SK-N-SH (cell line): ENCODE measurements at regions not wholly inside any gene's neighbourhood (a gene's known extent, or its start where the extent isn't known, plus 50 kb on each side); places are given as distances from the start of the nearest gene placed in this dataset.

Experiments used
- CTCF ChIA-PET: fragments of 300-600, 350-600 bp; formaldehyde crosslinking; extraction: SDS; loops from one replicate; lab custom pipeline; 2021; lab: Yijun Ruan, JAX
- POLR2A ChIA-PET: fragments of 350-600 bp; sonication (Branson Sonifier 250); formaldehyde crosslinking; extraction: SDS; loops from one replicate; lab custom pipeline; 2020; ENCODE audit warnings: antibody characterized with exemption, inconsistent platforms; lab: Yijun Ruan, JAX
- DNase-seq: peaks from one replicate; pipeline ENCODE4 v3.0.0; 2012
- H2AFZ ChIP-seq: fragments of 200-600 bp; sonication (generic); 2 replicates; pipeline ENCODE4 v1.8.1; 2016; ENCODE audit warnings: antibody characterized with exemption, mild to moderate bottlenecking, low read depth
- H3F3A ChIP-seq: fragments of 200-600 bp; sonication (generic); replicated peaks from 2 replicates; pipeline ENCODE3; 2016; ENCODE audit warnings: antibody characterized with exemption, mild to moderate bottlenecking; ENCODE audit not compliant: insufficient read depth
- H3K27ac ChIP-seq, 2 experiments: fragments of 200-500 bp in 1 of 2; fragments of 200-600 bp in 1 of 2; sonication (Bioruptor generic) in 1 of 2; sonication (generic), shearing (Covaris generic) in 1 of 2; 2 replicates each; pipeline versions ENCODE4 v1.5.1 to v1.6.1; 2014 to 2016; ENCODE audit warnings: low read depth in 2 of 2, inconsistent platforms in 1 of 2, low read length in 1 of 2, mild to moderate bottlenecking in 1 of 2, mixed read lengths in 1 of 2
- H3K27me3 ChIP-seq: fragments of 200-600 bp; sonication (generic), shearing (Covaris generic); 2 replicates; pipeline ENCODE4 v1.6.1; 2016; ENCODE audit warnings: mixed run types; ENCODE audit not compliant: insufficient read depth
- H3K36me3 ChIP-seq, 2 experiments: fragments of 200-500 bp in 1 of 2; fragments of 200-600 bp in 1 of 2; sonication (Bioruptor generic) in 1 of 2; sonication (generic) in 1 of 2; replicated peaks in 1 of 2; 2 replicates each; pipeline versions ENCODE3 to v1.5.1; 2014 to 2016; ENCODE audit warnings: low read length in 1 of 2, mild to moderate bottlenecking in 1 of 2; ENCODE audit not compliant: insufficient read depth in 2 of 2, control insufficient read depth in 1 of 2
- H3K4me1 ChIP-seq, 2 experiments: fragments of 200-500 bp in 1 of 2; fragments of 200-600 bp in 1 of 2; sonication (Bioruptor generic) in 1 of 2; sonication (generic), shearing (Covaris generic) in 1 of 2; 2 replicates each; pipeline versions ENCODE4 v1.5.1 to v1.6.1; 2014 to 2016; ENCODE audit warnings: low read depth in 1 of 2, low read length in 1 of 2, mixed run types in 1 of 2; ENCODE audit not compliant: insufficient read depth in 2 of 2, control insufficient read depth in 1 of 2
- H3K4me2 ChIP-seq: fragments of 200-600 bp; sonication (generic), shearing (Covaris generic); 2 replicates; pipeline ENCODE4 v1.6.1; 2017; ENCODE audit warnings: mixed run types
- H3K4me3 ChIP-seq, 2 experiments: fragments of 200-500 bp in 1 of 2; fragments of 200-600 bp in 1 of 2; sonication (Bioruptor generic) in 1 of 2; sonication (generic), shearing (Covaris generic) in 1 of 2; 2 replicates each; pipeline versions ENCODE4 v1.5.1 to v1.8.1; 2014 to 2016; ENCODE audit warnings: low read depth in 2 of 2, inconsistent platforms in 1 of 2, low read length in 1 of 2, mild to moderate bottlenecking in 1 of 2, mixed read lengths in 1 of 2, moderate library complexity in 1 of 2
- H3K79me2 ChIP-seq: fragments of 200-600 bp; sonication (generic); 2 replicates; pipeline ENCODE4 v1.8.1; 2017; ENCODE audit warnings: mild to moderate bottlenecking; ENCODE audit not compliant: insufficient read depth
- H3K9ac ChIP-seq: fragments of 200-600 bp; sonication (generic); 2 replicates; pipeline ENCODE4 v1.6.1; 2017; ENCODE audit warnings: mixed run types
- H3K9me2 ChIP-seq: fragments of 200-600 bp; sonication (generic); 2 replicates; pipeline ENCODE4 v1.6.1; 2017; ENCODE audit warnings: mixed run types
- H3K9me3 ChIP-seq: fragments of 200-600 bp; sonication (generic); 2 replicates; pipeline ENCODE4 v1.6.1; 2017; ENCODE audit warnings: mixed run types, mild to moderate bottlenecking, moderate library complexity
- H4K20me1 ChIP-seq: fragments of 200-600 bp; sonication (generic); 2 replicates; pipeline ENCODE4 v1.6.1; 2017; ENCODE audit warnings: mild to moderate bottlenecking, mixed run types; ENCODE audit not compliant: insufficient read depth
- EP300 ChIP-seq, 2 experiments: IDR thresholded peaks; 2 replicates each; pipeline versions ENCODE4 v1.4.0 to v1.6.1; 2012; ENCODE audit warnings: borderline replicate concordance in 1 of 2, low read depth in 1 of 2, low read length in 1 of 2
- FOXJ3 ChIP-seq: sonication (generic); formaldehyde crosslinking; IDR thresholded peaks from 2 replicates; pipeline ENCODE4 v1.5.1; 2020; ENCODE audit warnings: mild to moderate bottlenecking, missing genetic modification reagents
- GABPA ChIP-seq: IDR thresholded peaks from 2 replicates; pipeline ENCODE4 v1.4.0; 2012; ENCODE audit warnings: low read depth, mild to moderate bottlenecking
- IRF3 ChIP-seq: fragments of 150-350 bp; IDR thresholded peaks from 2 replicates; pipeline ENCODE4 v1.6.1; 2016; ENCODE audit warnings: mild to moderate bottlenecking, low read depth, low read length
- MAX ChIP-seq: IDR thresholded peaks from 2 replicates; pipeline ENCODE4 v1.4.0; 2012; ENCODE audit warnings: low read depth
- MEF2A ChIP-seq: IDR thresholded peaks from 2 replicates; pipeline ENCODE4 v1.4.0; 2012; ENCODE audit warnings: low read depth, borderline replicate concordance
- MXI1 ChIP-seq: IDR thresholded peaks from 2 replicates; pipeline ENCODE4 v1.6.1; 2012; ENCODE audit warnings: mild to moderate bottlenecking, low read depth, low read length, improper control_type of control experiment
- PBX3 ChIP-seq: IDR thresholded peaks from 2 replicates; pipeline ENCODE4; 2012
- POLR2AphosphoS5 ChIP-seq: IDR thresholded peaks from 2 replicates; pipeline ENCODE4 v1.6.1; 2012; ENCODE audit warnings: low read depth, low read length
- REST ChIP-seq: IDR thresholded peaks from 2 replicates; pipeline ENCODE4 v1.6.1; 2012; ENCODE audit warnings: mild to moderate bottlenecking, low read depth, low read length, moderate library complexity
- RXRA ChIP-seq: IDR thresholded peaks from 2 replicates; pipeline ENCODE4 v1.4.0; 2012; ENCODE audit warnings: low read depth, mild to moderate bottlenecking, borderline replicate concordance
- WGBS: methylation state at CpG from one replicate; pipeline ENCODE4 v1.1.6; 2017; ENCODE audit warnings: low lambda C conversion rate; 5-methylcytosine and 5-hydroxymethylcytosine counted together

GRCh38 chr12:111283521-111283920 is 85.4 kb downstream of the PHETA1 start:
- no peaks in the 10 kb centered on the region for H4K20me1 ChIP-seq
- no peak overlapping the region for H3K9ac ChIP-seq
- CTCF ChIA-PET = interaction anchor here (0.9 to 1.9 kb wide), 4 partner anchors 8 to 250 kb away, joined by 3 to 6 read pairs (median 4); no protein-coding TSS in a partner anchor
- no peak overlapping the region for H2AFZ ChIP-seq
- H3K4me1 ChIP-seq = no peaks in the 10 kb centered on the region
- H3F3A ChIP-seq = no peaks in the 10 kb centered on the region
- POLR2A ChIA-PET = no interaction called here
- H3K9me2 ChIP-seq = no peaks in the 10 kb centered on the region
- H3K27ac ChIP-seq = no peak overlapping the region
- H3K4me3 ChIP-seq = no peak overlapping the region
- DNase-seq = no peak
- no peaks in the 10 kb centered on the region for H3K27me3 ChIP-seq
- no peaks in the 10 kb centered on the region for H3K79me2 ChIP-seq
- H3K9me3 ChIP-seq = no peaks in the 10 kb centered on the region
- no peaks in the 10 kb centered on the region for H3K36me3 ChIP-seq
- WGBS = 46% methylated on average over 3 of the region's 6 CpGs
- no peak overlapping the region for H3K4me2 ChIP-seq
- TF ChIP-seq FOXJ3 (CRISPR knock-in tag) (no peak), PBX3 (no peak), GABPA (no peak)

- 60% methylated on average over 9 of the region's 9 CpGs for WGBS
- Histone ChIP-seq H3K4me2 (no peak overlapping the region), H3K4me1 (peaks cover 0 to 13% of the 10 kb centered on the region in 2 experiments; a peak in 2 of 4 replicates), H3K36me3 (no peaks in the 10 kb centered on the region), H3K9me2 (no peaks in the 10 kb centered on the region), H3K9me3 (no peaks in the 10 kb centered on the region), H3F3A (no peaks in the 10 kb centered on the region), H3K79me2 (no peaks in the 10 kb centered on the region), H4K20me1 (no peaks in the 10 kb centered on the region), H3K27ac (no peak overlapping the region), H3K27me3 (no peaks in the 10 kb centered on the region; the same call in 1 of the 2 replicates), H2AFZ (no peak overlapping the region), H3K9ac (no peak overlapping the region), H3K4me3 (no peak overlapping the region)
- CTCF ChIA-PET = interaction anchor here (1.0 to 1.6 kb wide), 5 partner anchors 10 to 244 kb away, joined by 3 to 5 read pairs (median 5); partner anchors contain the start of gene CUX2
- POLR2A ChIA-PET = no interaction called here
- DNase-seq = no peak
- no peak for TF ChIP-seq MXI1
- TF ChIP-seq MAX = no peak
- no peak for TF ChIP-seq GABPA
- TF ChIP-seq IRF3 = no peak
- no peak for TF ChIP-seq POLR2AphosphoS5
- no peak for TF ChIP-seq MEF2A
- no peak for TF ChIP-seq PBX3
- TF ChIP-seq RXRA = no peak
- no peak for TF ChIP-seq REST
- TF ChIP-seq EP300 (IDR thresholded peaks at IDR 0.05; ENCODE audit: borderline replicate concordance in 1 of 2, low read depth in 1 of 2, low read length in 1 of 2) = no peak
Measured at GRCh38 chr12:111277570-111277969, 91.3 kb downstream of the PHETA1 start.
